BJ (cell line): ENCODE measurements at regions not wholly inside any gene's neighbourhood (a gene's known extent, or its start where the extent isn't known, plus 50 kb on each side); places are given as distances from the start of the nearest gene placed in this dataset.

Experiments used
- CTCF ChIA-PET: fragments of 350-600 bp; formaldehyde crosslinking; extraction: SDS; loops from one replicate; lab custom pipeline; 2021; ENCODE audit warnings: antibody characterized with exemption, inconsistent platforms; lab: Yijun Ruan, JAX
- POLR2A ChIA-PET: fragments of 300-600 bp; sonication (Branson Sonifier 250); formaldehyde crosslinking; extraction: SDS; loops from one replicate; lab custom pipeline; 2021; ENCODE audit warnings: antibody characterized with exemption; lab: Charles Lee
- DNase-seq: peaks from one replicate; pipeline ENCODE4 v3.0.0-alpha.2; 2011; ENCODE audit warnings: low read depth
- H3K27me3 ChIP-seq: 2 replicates; pipeline ENCODE4 v1.6.0; 2011; ENCODE audit warnings: low read length; ENCODE audit not compliant: control insufficient read depth, insufficient read depth
- H3K36me3 ChIP-seq: 2 replicates; pipeline ENCODE4 v1.5.1; 2011; ENCODE audit warnings: low read length; ENCODE audit not compliant: control insufficient read depth, insufficient read depth
- H3K4me3 ChIP-seq: 2 replicates; pipeline ENCODE4 v1.5.1; 2011; ENCODE audit warnings: low read depth, mild to moderate bottlenecking, control low read depth, low read length
- CTCF ChIP-seq: IDR thresholded peaks from 2 replicates; pipeline ENCODE4 v1.5.1; 2011; ENCODE audit warnings: low read depth, mild to moderate bottlenecking, control low read depth, inconsistent platforms, low read length, moderate library complexity; ENCODE audit not compliant: insufficient read depth

- DNase-seq = no peak
- Histone ChIP-seq H3K4me3 (no peak overlapping the region), H3K27me3 (no peaks in the 10 kb centered on the region), H3K36me3 (no peaks in the 10 kb centered on the region)
- CTCF ChIA-PET = interaction anchor here (1.8 kb wide), 1 partner anchor 10 kb away, joined by 4 read pairs; no protein-coding TSS in a partner anchor
- POLR2A ChIA-PET = no interaction called here
- no peak for TF ChIP-seq CTCF
These were observed 378.8 kb upstream of the ETAA1 start for GRCh38 chr2:67018301-67018700.

GRCh38 chr2:67032076-67032475 is 365.1 kb upstream of the ETAA1 start:
- POLR2A ChIA-PET = no interaction called here
- no peak for TF ChIP-seq CTCF
- H3K4me3 ChIP-seq = no peak overlapping the region
- no peak for DNase-seq
- CTCF ChIA-PET = no interaction called here
- no peaks in the 10 kb centered on the region for H3K36me3 ChIP-seq
- H3K27me3 ChIP-seq = no peaks in the 10 kb centered on the region

GRCh38 chr2:67036444-67036843 is 360.7 kb upstream of the ETAA1 start:
- Histone ChIP-seq H3K36me3 (no peaks in the 10 kb centered on the region), H3K4me3 (no peak overlapping the region), H3K27me3 (no peaks in the 10 kb centered on the region)
- POLR2A ChIA-PET = no interaction called here
- no peak for TF ChIP-seq CTCF
- CTCF ChIA-PET = no interaction called here
- no peak for DNase-seq

- TF ChIP-seq CTCF = no peak
- H3K36me3 ChIP-seq = no peaks in the 10 kb centered on the region
- CTCF ChIA-PET = interaction anchor here (1.2 kb wide), 1 partner anchor 9 kb away, joined by 3 read pairs; no protein-coding TSS in a partner anchor
- no peak overlapping the region for H3K4me3 ChIP-seq
- POLR2A ChIA-PET = no interaction called here
- DNase-seq = no peak
- H3K27me3 ChIP-seq = no peaks in the 10 kb centered on the region
These were observed 359.5 kb upstream of the ETAA1 start for GRCh38 chr2:67037655-67038054.

GRCh38 chr2:67038195-67038594 is 358.9 kb upstream of the ETAA1 start:
- Histone ChIP-seq H3K4me3 (no peak overlapping the region), H3K36me3 (no peaks in the 10 kb centered on the region), H3K27me3 (no peaks in the 10 kb centered on the region)
- CTCF ChIA-PET = interaction anchor here (1.2 kb wide), 1 partner anchor 9 kb away, joined by 3 read pairs; no protein-coding TSS in a partner anchor
- no peak for TF ChIP-seq CTCF
- DNase-seq = no peak
- POLR2A ChIA-PET = no interaction called here
